HepG2 (cell line): ENCODE measurements at regions not wholly inside any gene's neighbourhood (a gene's known extent, or its start where the extent isn't known, plus 50 kb on each side); places are given as distances from the start of the nearest gene placed in this dataset.

Experiments
- ATAC-seq: fragments of 200-7000 bp; cut with Tn5 transposase; 3 replicates; pipeline ENCODE4 v1.9.1; 2020; ENCODE audit warnings: mild to moderate bottlenecking, moderate library complexity
- BruUV-seq: library from RNA; stranded (reverse); fragments of 400-500 nt; replicated peaks from 2 replicates; lab custom pipeline; 2021; lab: Mats Ljungman, UMichigan
- CTCF ChIA-PET: fragments of 300-600 bp; formaldehyde crosslinking; extraction: SDS; loops from one replicate; lab custom pipeline; 2021; ENCODE audit warnings: low total read pairs, inconsistent platforms, low intra/inter-chr PET ratio; lab: Yijun Ruan, JAX
- POLR2A ChIA-PET: fragments of 350-600 bp; sonication (Branson Sonifier 250); formaldehyde crosslinking; loops from one replicate; lab custom pipeline; 2020; ENCODE audit warnings: antibody characterized with exemption, inconsistent platforms; lab: Yijun Ruan, JAX
- DNase-seq: peaks from one replicate; pipeline ENCODE4 v3.0.0-alpha.2; 2015; ENCODE audit warnings: low spot score
- FAIRE-seq: peaks from 3 replicates; lab custom pipeline; 2011; peaks lifted over from hg19 to GRCh38; lab: Jason Lieb, UNC
- H2AFZ ChIP-seq: one replicate; pipeline ENCODE4 v1.6.1; 2011; ENCODE audit warnings: low read length, inconsistent platforms
- H3K27ac ChIP-seq: fragments of 300-600 bp; 3 replicates; pipeline ENCODE4 v1.8.0; 2011; ENCODE audit warnings: mixed run types, mild to moderate bottlenecking, mixed read lengths, low read length, inconsistent platforms; ENCODE audit not compliant: insufficient read depth; ENCODE audit errors: extremely low read length
- H3K27me3 ChIP-seq, 2 experiments: fragments of 200-600 bp in 1 of 2; 2 replicates in 1 of 2; 3 replicates in 1 of 2; pipeline versions ENCODE4 v1.6.0 to v1.8.0; 2011; ENCODE audit warnings: low read length in 2 of 2, mild to moderate bottlenecking in 2 of 2, moderate library complexity in 2 of 2, inconsistent platforms in 1 of 2; ENCODE audit not compliant: insufficient read depth in 2 of 2, control insufficient read depth in 1 of 2
- H3K36me3 ChIP-seq, 2 experiments: fragments of 200-600 bp in 1 of 2; replicated peaks in 1 of 2; 2 replicates in 1 of 2; 3 replicates in 1 of 2; pipeline versions ENCODE4 v1.5.1 to v1.8.0; 2011; ENCODE audit warnings: low read length in 2 of 2, inconsistent platforms in 1 of 2; ENCODE audit not compliant: insufficient read depth in 2 of 2, control insufficient read depth in 1 of 2
- H3K4me1 ChIP-seq: 2 replicates; pipeline ENCODE4 v1.5.1; 2012; ENCODE audit warnings: low read length, inconsistent platforms; ENCODE audit not compliant: insufficient read depth
- H3K4me2 ChIP-seq: 2 replicates; pipeline ENCODE4 v1.6.0; 2011; ENCODE audit warnings: low read depth, low read length, inconsistent platforms
- H3K4me3 ChIP-seq, 3 experiments: fragments of 200-600 bp in 1 of 3; sonication (generic), shearing (Covaris generic) in 1 of 3; replicated peaks in 1 of 3; 2 replicates each; pipeline ENCODE4 v1.5.1; 2011 to 2016; ENCODE audit warnings: low read length in 3 of 3, inconsistent platforms in 2 of 3, low read depth in 2 of 3, mild to moderate bottlenecking in 2 of 3, control low read depth in 1 of 3, mixed read lengths in 1 of 3; ENCODE audit not compliant: insufficient read depth in 1 of 3
- H3K79me2 ChIP-seq: one replicate; pipeline ENCODE4 v1.6.1; 2011; ENCODE audit warnings: low read length, inconsistent platforms; ENCODE audit not compliant: insufficient read depth
- H3K9ac ChIP-seq: 2 replicates; pipeline ENCODE4 v1.6.0; 2011; ENCODE audit warnings: mild to moderate bottlenecking, low read depth, low read length, inconsistent platforms; ENCODE audit not compliant: insufficient read depth
- H3K9me3 ChIP-seq: 2 replicates; pipeline ENCODE4 v1.5.1; 2012; ENCODE audit warnings: mild to moderate bottlenecking, low read length
- H4K20me1 ChIP-seq: 2 replicates; pipeline ENCODE4 v1.6.0; 2011; ENCODE audit warnings: inconsistent platforms, mild to moderate bottlenecking, low read length, moderate library complexity; ENCODE audit not compliant: insufficient read depth
- CREB1 ChIP-seq, 2 experiments: fragments of 450-650 bp in 1 of 2; IDR thresholded peaks; 2 replicates each; pipeline ENCODE4 v1.6.1; 2016 to 2017; ENCODE audit warnings: control low read depth in 1 of 2, mild to moderate bottlenecking in 1 of 2, missing compliant biosample characterization in 1 of 2, missing genetic modification characterization in 1 of 2
- MXD1 ChIP-seq: sonication (generic); formaldehyde crosslinking; IDR thresholded peaks from 2 replicates; pipeline ENCODE4 v1.4.0; 2020; ENCODE audit warnings: mild to moderate bottlenecking, missing genetic modification reagents
- NCOA2 ChIP-seq: sonication (generic); formaldehyde crosslinking; IDR thresholded peaks from 2 replicates; pipeline ENCODE4 v1.8.0; 2022; ENCODE audit warnings: inconsistent platforms
- NFE2L1 ChIP-seq: sonication (generic); formaldehyde crosslinking; IDR thresholded peaks from 2 replicates; pipeline ENCODE4 v1.4.0; 2020; ENCODE audit warnings: missing genetic modification reagents, mild to moderate bottlenecking, borderline replicate concordance
- RAD51 ChIP-seq: fragments of 450-650 bp; IDR thresholded peaks from 2 replicates; pipeline ENCODE4 v1.6.1; 2016; ENCODE audit warnings: borderline replicate concordance
- TERF1 ChIP-seq: sonication (generic); formaldehyde crosslinking; IDR thresholded peaks from 2 replicates; pipeline ENCODE4 v1.8.0; 2022; ENCODE audit warnings: mild to moderate bottlenecking, missing genetic modification reagents, moderate library complexity
- ZBTB20 ChIP-seq: sonication (generic); formaldehyde crosslinking; IDR thresholded peaks from 2 replicates; pipeline ENCODE4 v1.8.1; 2023; ENCODE audit warnings: missing genetic modification reagents, low read depth, mild to moderate bottlenecking, borderline replicate concordance
- ZFX ChIP-seq: sonication (generic); formaldehyde crosslinking; IDR thresholded peaks from 2 replicates; pipeline ENCODE4 v1.4.0; 2020; ENCODE audit warnings: mild to moderate bottlenecking, low read depth, missing genetic modification reagents, moderate library complexity
- ZNF589 ChIP-seq: sonication (generic); formaldehyde crosslinking; conservative IDR thresholded peaks from 2 replicates; pipeline ENCODE4 v1.8.0; 2022; ENCODE audit warnings: mild to moderate bottlenecking, moderate library complexity, missing genetic modification reagents
- ZNF879 ChIP-seq: sonication (generic); formaldehyde crosslinking; IDR thresholded peaks from 2 replicates; pipeline ENCODE4 v1.8.1; 2023; ENCODE audit warnings: missing genetic modification reagents
- WGBS: methylation state at CpG from one replicate; pipeline ENCODE4 v1.1.6; 2017; ENCODE audit warnings: low lambda C conversion rate; 5-methylcytosine and 5-hydroxymethylcytosine counted together
- in situ Hi-C: cut with HindIII; loops from 2 replicates; pipeline ENCODE4 v1.10.0; 2017; ENCODE audit warnings: low pct_unique_long_range_greater_than_20kb; ENCODE audit not compliant: extremely low pct_ligation_motif_present
- intact Hi-C: fragments of 100-400 bp; cut with micrococcal nuclease; formaldehyde crosslinking; loops from one replicate; pipeline ENCODE4 v1.10.0; 2022; ENCODE audit not compliant: unreplicated experiment
- TF ChIP-seq, protein P1 (sequence below), 2 experiments: sonication (generic) in 1 of 2; formaldehyde crosslinking in 1 of 2; IDR thresholded peaks; 2 replicates each; pipeline versions ENCODE4 v1.5.1 to v1.6.1; 2011 to 2020; ENCODE audit warnings: borderline replicate concordance in 1 of 2, low read depth in 1 of 2, low read length in 1 of 2, mild to moderate bottlenecking in 1 of 2, missing genetic modification reagents in 1 of 2, moderate library complexity in 1 of 2
- TF ChIP-seq, protein P2 (sequence below): sonication (generic); formaldehyde crosslinking; IDR thresholded peaks from 2 replicates; pipeline ENCODE4 v1.5.1; 2020; ENCODE audit warnings: mild to moderate bottlenecking, missing genetic modification reagents, borderline replicate concordance

- Histone ChIP-seq H3K27ac (no peak overlapping the region), H3K79me2 (no peaks in the 10 kb centered on the region), H3K27me3 (no peaks in the 10 kb centered on the region), H3K4me1 (no peaks in the 10 kb centered on the region), H3K9me3 (no peaks in the 10 kb centered on the region), H3K4me2 (no peak overlapping the region), H3K4me3 (no peak overlapping the region), H3K36me3 (no peaks in the 10 kb centered on the region), H2AFZ (no peak overlapping the region), H4K20me1 (no peaks in the 10 kb centered on the region), H3K9ac (no peak overlapping the region)
- no TSS peak for BruUV-seq
- no peak for FAIRE-seq
- TF ChIP-seq, protein P1, sequence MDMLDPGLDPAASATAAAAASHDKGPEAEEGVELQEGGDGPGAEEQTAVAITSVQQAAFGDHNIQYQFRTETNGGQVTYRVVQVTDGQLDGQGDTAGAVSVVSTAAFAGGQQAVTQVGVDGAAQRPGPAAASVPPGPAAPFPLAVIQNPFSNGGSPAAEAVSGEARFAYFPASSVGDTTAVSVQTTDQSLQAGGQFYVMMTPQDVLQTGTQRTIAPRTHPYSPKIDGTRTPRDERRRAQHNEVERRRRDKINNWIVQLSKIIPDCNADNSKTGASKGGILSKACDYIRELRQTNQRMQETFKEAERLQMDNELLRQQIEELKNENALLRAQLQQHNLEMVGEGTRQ (IDR thresholded peaks at IDR 0.05; ENCODE audit: low read depth, low read length), result 0 out of 2 replicates have a peak, but pooled peaks have one; percentile 4
- TF ChIP-seq, protein P1 (CRISPR knock-in tag; IDR thresholded peaks at IDR 0.05; ENCODE audit: borderline replicate concordance), result no peak
- TF ChIP-seq CREB1 (IDR thresholded peaks at IDR 0.05) (peak; percentile 28; the same call in 1 of the 2 replicates), CREB1 (CRISPR knock-in tag; IDR thresholded peaks at IDR 0.05) (no peak), TERF1 (CRISPR knock-in tag) (no peak), NCOA2 (CRISPR knock-in tag) (no peak), ZFX (CRISPR knock-in tag) (no peak), RAD51 (peak; percentile 51; the same call in 1 of the 2 replicates), MXD1 (CRISPR knock-in tag) (no peak), ZNF589 (CRISPR knock-in tag) (no peak), ZNF879 (no peak), NFE2L1 (CRISPR knock-in tag) (no peak), ZBTB20 (CRISPR knock-in tag) (no peak)
- TF ChIP-seq, protein P2, sequence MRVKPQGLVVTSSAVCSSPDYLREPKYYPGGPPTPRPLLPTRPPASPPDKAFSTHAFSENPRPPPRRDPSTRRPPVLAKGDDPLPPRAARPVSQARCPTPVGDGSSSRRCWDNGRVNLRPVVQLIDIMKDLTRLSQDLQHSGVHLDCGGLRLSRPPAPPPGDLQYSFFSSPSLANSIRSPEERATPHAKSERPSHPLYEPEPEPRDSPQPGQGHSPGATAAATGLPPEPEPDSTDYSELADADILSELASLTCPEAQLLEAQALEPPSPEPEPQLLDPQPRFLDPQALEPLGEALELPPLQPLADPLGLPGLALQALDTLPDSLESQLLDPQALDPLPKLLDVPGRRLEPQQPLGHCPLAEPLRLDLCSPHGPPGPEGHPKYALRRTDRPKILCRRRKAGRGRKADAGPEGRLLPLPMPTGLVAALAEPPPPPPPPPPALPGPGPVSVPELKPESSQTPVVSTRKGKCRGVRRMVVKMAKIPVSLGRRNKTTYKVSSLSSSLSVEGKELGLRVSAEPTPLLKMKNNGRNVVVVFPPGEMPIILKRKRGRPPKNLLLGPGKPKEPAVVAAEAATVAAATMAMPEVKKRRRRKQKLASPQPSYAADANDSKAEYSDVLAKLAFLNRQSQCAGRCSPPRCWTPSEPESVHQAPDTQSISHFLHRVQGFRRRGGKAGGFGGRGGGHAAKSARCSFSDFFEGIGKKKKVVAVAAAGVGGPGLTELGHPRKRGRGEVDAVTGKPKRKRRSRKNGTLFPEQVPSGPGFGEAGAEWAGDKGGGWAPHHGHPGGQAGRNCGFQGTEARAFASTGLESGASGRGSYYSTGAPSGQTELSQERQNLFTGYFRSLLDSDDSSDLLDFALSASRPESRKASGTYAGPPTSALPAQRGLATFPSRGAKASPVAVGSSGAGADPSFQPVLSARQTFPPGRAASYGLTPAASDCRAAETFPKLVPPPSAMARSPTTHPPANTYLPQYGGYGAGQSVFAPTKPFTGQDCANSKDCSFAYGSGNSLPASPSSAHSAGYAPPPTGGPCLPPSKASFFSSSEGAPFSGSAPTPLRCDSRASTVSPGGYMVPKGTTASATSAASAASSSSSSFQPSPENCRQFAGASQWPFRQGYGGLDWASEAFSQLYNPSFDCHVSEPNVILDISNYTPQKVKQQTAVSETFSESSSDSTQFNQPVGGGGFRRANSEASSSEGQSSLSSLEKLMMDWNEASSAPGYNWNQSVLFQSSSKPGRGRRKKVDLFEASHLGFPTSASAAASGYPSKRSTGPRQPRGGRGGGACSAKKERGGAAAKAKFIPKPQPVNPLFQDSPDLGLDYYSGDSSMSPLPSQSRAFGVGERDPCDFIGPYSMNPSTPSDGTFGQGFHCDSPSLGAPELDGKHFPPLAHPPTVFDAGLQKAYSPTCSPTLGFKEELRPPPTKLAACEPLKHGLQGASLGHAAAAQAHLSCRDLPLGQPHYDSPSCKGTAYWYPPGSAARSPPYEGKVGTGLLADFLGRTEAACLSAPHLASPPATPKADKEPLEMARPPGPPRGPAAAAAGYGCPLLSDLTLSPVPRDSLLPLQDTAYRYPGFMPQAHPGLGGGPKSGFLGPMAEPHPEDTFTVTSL (CRISPR knock-in tag), result no peak
- intact Hi-C loops (no loop called here), in situ Hi-C loops (no loop called here)
- 30% methylated on average over 5 of the region's 5 CpGs for WGBS
- ChIA-PET POLR2A (no interaction called here), CTCF (no interaction called here)
- DNase-seq, result no peak
- ATAC-seq, result no peak
Observed at GRCh38 chr6:50358113-50358512, 308.4 kb upstream of the DEFB112 start.
